ENCODE measurements at regions not wholly inside any gene's neighbourhood (a gene's known extent, or its start where the extent isn't known, plus 50 kb on each side); places are given as distances from the start of the nearest gene placed in this dataset.

DNA sequence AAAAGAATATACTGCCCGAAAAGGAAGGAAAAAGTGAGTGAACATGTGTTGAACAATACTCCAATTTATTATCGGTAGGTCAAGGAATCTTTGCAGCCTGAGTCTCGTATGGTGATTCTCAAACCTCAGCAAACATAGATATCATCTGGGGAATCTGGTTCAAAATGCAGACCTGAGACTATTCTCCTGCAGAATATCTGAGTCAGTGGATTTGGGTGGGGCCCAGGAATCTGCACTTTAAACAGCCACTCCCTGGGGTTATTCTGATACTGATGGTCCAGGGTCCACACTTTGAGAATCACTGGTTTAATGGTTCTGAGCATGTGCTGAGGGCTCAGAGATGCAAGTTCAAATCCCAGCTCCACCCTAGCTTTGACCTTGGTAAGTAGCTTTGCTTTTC lies 53.6 kb upstream of the GRK3 start:
- H3K4me3 ChIP-seq (ENCODE audit: low read length) = no peak overlapping the region
- no peak for DNase-seq (ENCODE audit: low read depth)
- TF ChIP-seq, protein P1, sequence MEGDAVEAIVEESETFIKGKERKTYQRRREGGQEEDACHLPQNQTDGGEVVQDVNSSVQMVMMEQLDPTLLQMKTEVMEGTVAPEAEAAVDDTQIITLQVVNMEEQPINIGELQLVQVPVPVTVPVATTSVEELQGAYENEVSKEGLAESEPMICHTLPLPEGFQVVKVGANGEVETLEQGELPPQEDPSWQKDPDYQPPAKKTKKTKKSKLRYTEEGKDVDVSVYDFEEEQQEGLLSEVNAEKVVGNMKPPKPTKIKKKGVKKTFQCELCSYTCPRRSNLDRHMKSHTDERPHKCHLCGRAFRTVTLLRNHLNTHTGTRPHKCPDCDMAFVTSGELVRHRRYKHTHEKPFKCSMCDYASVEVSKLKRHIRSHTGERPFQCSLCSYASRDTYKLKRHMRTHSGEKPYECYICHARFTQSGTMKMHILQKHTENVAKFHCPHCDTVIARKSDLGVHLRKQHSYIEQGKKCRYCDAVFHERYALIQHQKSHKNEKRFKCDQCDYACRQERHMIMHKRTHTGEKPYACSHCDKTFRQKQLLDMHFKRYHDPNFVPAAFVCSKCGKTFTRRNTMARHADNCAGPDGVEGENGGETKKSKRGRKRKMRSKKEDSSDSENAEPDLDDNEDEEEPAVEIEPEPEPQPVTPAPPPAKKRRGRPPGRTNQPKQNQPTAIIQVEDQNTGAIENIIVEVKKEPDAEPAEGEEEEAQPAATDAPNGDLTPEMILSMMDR (IDR thresholded peaks at IDR 0.05; ENCODE audit: insufficient read depth, low read depth, low read length, missing control alignments) = no peak

DNA sequence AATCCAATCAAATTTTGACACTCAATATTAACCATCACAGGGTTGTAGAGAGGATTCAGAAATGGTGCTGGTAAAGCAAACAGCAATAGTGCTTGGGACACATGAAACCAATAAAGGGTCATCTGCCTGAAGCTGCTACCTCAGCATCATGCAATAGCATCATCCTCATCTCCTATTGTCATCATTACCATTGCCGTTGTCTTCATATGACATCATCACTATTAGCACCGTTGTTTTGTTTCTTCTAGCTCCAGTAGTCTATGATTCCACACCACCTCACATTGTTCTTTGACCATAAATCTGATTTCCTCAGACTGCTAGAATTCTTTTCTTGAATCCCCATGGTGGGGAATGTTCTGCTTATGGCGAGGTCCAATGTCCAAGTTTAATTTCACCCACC lies 52.8 kb upstream of the GRK3 start:
- TF ChIP-seq, protein P1 (IDR thresholded peaks at IDR 0.05; ENCODE audit: insufficient read depth, low read depth, low read length, missing control alignments) = no peak

DNA sequence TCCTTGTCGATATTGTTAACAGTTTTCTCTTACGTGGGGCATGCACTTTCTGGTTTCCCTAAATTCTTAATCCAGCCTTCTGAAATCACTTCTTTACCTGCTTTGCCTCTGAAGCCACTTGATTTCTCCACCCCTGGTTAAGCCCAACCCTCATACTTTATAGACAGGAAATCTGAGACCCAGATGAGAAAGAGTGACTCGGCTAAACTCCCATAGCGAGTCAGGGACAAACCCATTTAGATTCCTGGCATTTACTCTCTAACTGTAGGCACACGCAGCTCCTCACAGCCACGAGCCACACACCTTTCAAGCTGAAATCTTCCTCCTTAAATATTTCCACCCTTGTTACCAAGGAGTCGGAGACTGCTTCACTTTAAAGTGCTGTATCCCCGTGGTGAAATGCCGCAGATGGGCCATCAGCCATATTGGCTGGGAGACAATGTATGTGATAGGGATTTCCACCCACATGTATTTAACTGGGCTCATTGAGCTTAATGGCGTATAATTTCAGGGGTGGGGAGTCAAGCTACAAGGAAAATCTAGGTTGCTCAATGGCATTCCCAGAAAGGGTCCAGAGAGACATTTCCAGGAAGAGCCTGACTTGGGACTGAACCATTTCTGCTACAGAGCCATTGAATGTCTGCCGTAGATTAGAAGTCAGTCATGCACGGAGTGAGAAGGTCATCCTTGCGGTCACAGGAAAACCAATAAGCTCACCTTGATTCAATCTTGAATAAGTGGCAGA lies 49.9 kb upstream of the GRK3 start:
- no peak overlapping the region for H3K4me3 ChIP-seq (ENCODE audit: low read length)
- peak; percentile 39 for DNase-seq (ENCODE audit: low read depth)
- TF ChIP-seq, protein P1 (IDR thresholded peaks at IDR 0.05; ENCODE audit: insufficient read depth, low read depth, low read length, missing control alignments) = no peak

More for the DNA sequence above, 52.8 kb upstream of the GRK3 start:
- H3K4me3 ChIP-seq (ENCODE audit: low read length) = no peak overlapping the region
- no peak for DNase-seq (ENCODE audit: low read depth)

Data from epithelial cell of esophagus (primary cell).